GM12874 (cell line): ENCODE measurements at regions not wholly inside any gene's neighbourhood (a gene's known extent, or its start where the extent isn't known, plus 50 kb on each side); places are given as distances from the start of the nearest gene placed in this dataset.

Experiments used
- CTCF ChIP-seq: IDR thresholded peaks from 2 replicates; pipeline ENCODE4 v1.5.1; 2011; ENCODE audit warnings: low read depth, mild to moderate bottlenecking, control low read depth, low read length, moderate library complexity; ENCODE audit not compliant: insufficient read depth

GRCh38 chr4:8696369-8697127, 104.0 kb downstream of the CPZ start:
- TF ChIP-seq CTCF = no peak

GRCh38 chr4:8695237-8696219, 103.0 kb downstream of the CPZ start:
- TF ChIP-seq CTCF = no peak

GRCh38 chr4:8694651-8695151, 102.1 kb downstream of the CPZ start:
- TF ChIP-seq CTCF = no peak

DNA sequence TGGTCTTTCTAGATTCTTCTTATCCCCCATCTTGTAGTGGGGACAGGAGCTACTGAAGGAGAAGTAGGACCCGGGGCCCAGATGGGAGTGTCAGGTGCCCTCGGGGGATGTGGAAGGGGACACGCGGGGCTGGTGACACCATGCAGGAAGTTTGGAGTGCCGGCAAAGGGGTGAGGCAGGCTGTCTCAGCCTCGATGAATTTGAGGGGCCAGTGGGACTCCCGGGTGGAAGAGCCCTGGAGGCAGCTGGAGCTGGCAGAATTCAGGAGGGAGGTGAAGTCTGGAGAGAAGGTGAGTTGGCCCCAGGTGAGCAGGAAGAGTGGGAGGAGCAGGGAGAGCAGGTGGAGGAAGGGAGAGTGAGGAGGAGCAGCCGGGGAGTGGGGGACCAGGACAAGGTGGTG, 101.7 kb downstream of the CPZ start:
- TF ChIP-seq CTCF = no peak

GRCh38 chr4:8691151-8691775, 98.7 kb downstream of the CPZ start:
- no peak for TF ChIP-seq CTCF

DNA sequence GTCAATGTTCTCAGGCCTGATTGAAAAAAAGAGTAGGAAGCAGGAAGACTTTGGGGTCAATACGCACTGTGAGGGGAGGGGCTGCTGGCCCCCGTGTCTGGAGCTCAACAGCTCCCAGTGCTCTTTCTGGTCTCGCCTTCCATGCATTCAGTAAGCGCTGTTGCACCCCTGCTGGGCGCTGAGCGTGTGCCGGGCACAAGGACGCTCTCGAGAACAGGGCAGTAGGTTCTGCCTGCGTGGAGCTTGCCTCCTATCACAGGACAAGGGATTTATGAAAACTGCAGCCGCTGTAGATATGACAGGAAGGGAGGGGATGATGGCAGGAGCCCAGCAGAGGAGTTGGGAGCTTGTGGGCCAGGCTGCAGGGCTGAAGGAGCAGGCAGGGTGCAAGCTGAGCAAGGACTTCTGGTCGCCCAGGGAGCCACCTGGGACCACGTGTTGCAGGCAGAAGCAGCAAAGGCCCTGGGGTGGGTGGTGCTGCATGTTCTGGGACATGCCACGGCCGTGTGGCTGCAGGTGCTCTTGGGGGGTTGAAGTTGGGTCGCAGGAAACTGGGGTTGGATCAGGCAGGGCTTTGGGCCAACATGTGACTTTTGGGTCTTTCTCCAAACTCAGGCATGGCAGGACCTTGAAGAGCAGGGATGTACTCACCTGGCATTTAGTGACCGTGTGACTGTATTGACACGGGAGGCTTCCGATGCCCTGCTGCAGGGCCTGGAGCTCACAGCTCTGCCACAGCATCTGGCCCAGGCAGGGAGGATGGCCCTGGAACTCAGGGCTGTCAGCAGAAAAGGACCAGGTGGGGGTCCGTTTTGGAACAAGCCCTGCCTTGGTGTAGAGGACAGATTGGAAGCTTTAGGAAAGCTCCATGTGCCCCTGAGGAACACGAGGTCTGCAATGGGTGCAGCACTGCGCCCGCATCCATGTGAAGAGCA, 97.9 kb downstream of the CPZ start:
- no peak for TF ChIP-seq CTCF
